Duodenal mucosa (tissue), 2 donors: ENCODE measurements at regions not wholly inside any gene's neighbourhood (a gene's known extent, or its start where the extent isn't known, plus 50 kb on each side); places are given as distances from the start of the nearest gene placed in this dataset.

ENCODE experiments used
- H3K27ac ChIP-seq: one replicate; pipeline ENCODE4 v1.7.0; 2013; ENCODE audit warnings: low read depth, low read length
- H3K27me3 ChIP-seq, 2 donors: one replicate each; pipeline ENCODE4 v1.7.0; 2013; ENCODE audit warnings: low read length in 2 of 2, control low read depth in 1 of 2; ENCODE audit not compliant: insufficient read depth in 2 of 2, control insufficient read depth in 1 of 2
- H3K36me3 ChIP-seq, 2 donors: one replicate each; pipeline ENCODE4 v1.7.0; 2013; ENCODE audit warnings: low read length in 2 of 2, control low read depth in 1 of 2; ENCODE audit not compliant: insufficient read depth in 2 of 2, control insufficient read depth in 1 of 2
- H3K4me1 ChIP-seq, 2 donors: one replicate each; pipeline ENCODE4 v1.7.0; 2013; ENCODE audit warnings: low read length in 2 of 2, control low read depth in 1 of 2; ENCODE audit not compliant: insufficient read depth in 2 of 2, control insufficient read depth in 1 of 2
- H3K4me3 ChIP-seq, 2 donors: one replicate each; pipeline ENCODE4 v1.7.0; 2013; ENCODE audit warnings: low read length in 2 of 2, low read depth in 1 of 2
- H3K9ac ChIP-seq, 2 donors: one replicate each; pipeline ENCODE4 v1.7.0; 2013; ENCODE audit warnings: low read length in 2 of 2, low read depth in 1 of 2
- H3K9me3 ChIP-seq, 2 donors: one replicate each; pipeline ENCODE4 v1.7.0; 2013; ENCODE audit warnings: low read length in 2 of 2, control low read depth in 1 of 2; ENCODE audit not compliant: control insufficient read depth in 1 of 2

- Histone ChIP-seq H3K9ac (no peak overlapping the region), H3K27me3 (no peaks in the 10 kb centered on the region), H3K4me1 (no peaks in the 10 kb centered on the region), H3K9me3 (peaks cover 15 to 19% of the 10 kb centered on the region in 2 donors), H3K27ac (no peak overlapping the region), H3K36me3 (no peaks in the 10 kb centered on the region), H3K4me3 (no peak overlapping the region)
These were observed 378.7 kb upstream of the ADGRB3 start for GRCh38 chr6:68256391-68256790.

GRCh38 chr6:68252632-68253031, 382.4 kb upstream of the ADGRB3 start:
- Histone ChIP-seq H3K4me1 (no peaks in the 10 kb centered on the region), H3K36me3 (no peaks in the 10 kb centered on the region), H3K9ac (no peak overlapping the region), H3K27ac (no peak overlapping the region), H3K9me3 (peaks cover 6 to 19% of the 10 kb centered on the region in 2 donors), H3K4me3 (no peak overlapping the region), H3K27me3 (no peaks in the 10 kb centered on the region)

GRCh38 chr6:68247782-68248181, 387.3 kb upstream of the ADGRB3 start:
- Histone ChIP-seq H3K4me1 (no peaks in the 10 kb centered on the region), H3K9ac (no peak overlapping the region), H3K36me3 (no peaks in the 10 kb centered on the region), H3K9me3 (peaks cover 1 to 11% of the 10 kb centered on the region in 2 donors), H3K27ac (no peak overlapping the region), H3K27me3 (no peaks in the 10 kb centered on the region), H3K4me3 (no peak overlapping the region)

GRCh38 chr6:68240726-68241125, 394.4 kb upstream of the ADGRB3 start:
- H3K9ac ChIP-seq, result no peak overlapping the region
- no peak overlapping the region for H3K27ac ChIP-seq
- H3K27me3 ChIP-seq, result no peaks in the 10 kb centered on the region
- no peak overlapping the region for H3K4me3 ChIP-seq
- no peaks in the 10 kb centered on the region for H3K4me1 ChIP-seq
- H3K36me3 ChIP-seq, result no peaks in the 10 kb centered on the region
- H3K9me3 ChIP-seq, result peaks cover 0 to 5% of the 10 kb centered on the region in 2 donors

GRCh38 chr6:68239034-68239433, 396.0 kb upstream of the ADGRB3 start:
- Histone ChIP-seq H3K27me3 (no peaks in the 10 kb centered on the region), H3K27ac (no peak overlapping the region), H3K4me3 (no peak overlapping the region), H3K9me3 (peaks cover 0 to 2% of the 10 kb centered on the region in 2 donors), H3K36me3 (no peaks in the 10 kb centered on the region), H3K4me1 (no peaks in the 10 kb centered on the region), H3K9ac (no peak overlapping the region)

- no peak overlapping the region for H3K27ac ChIP-seq
- H3K9ac ChIP-seq, result no peak overlapping the region
- peaks cover 0 to 2% of the 10 kb centered on the region in 2 donors for H3K9me3 ChIP-seq
- no peaks in the 10 kb centered on the region for H3K4me1 ChIP-seq
- no peak overlapping the region for H3K4me3 ChIP-seq
- H3K27me3 ChIP-seq, result no peaks in the 10 kb centered on the region
- H3K36me3 ChIP-seq, result no peaks in the 10 kb centered on the region
These were observed 396.9 kb upstream of the ADGRB3 start for GRCh38 chr6:68238097-68238601.

- Histone ChIP-seq H3K4me3 (no peak overlapping the region), H3K9ac (no peak overlapping the region), H3K27me3 (no peaks in the 10 kb centered on the region), H3K9me3 (peaks cover 0 to 2% of the 10 kb centered on the region in 2 donors), H3K36me3 (no peaks in the 10 kb centered on the region), H3K27ac (no peak overlapping the region), H3K4me1 (no peaks in the 10 kb centered on the region)
These were observed 397.9 kb upstream of the ADGRB3 start for GRCh38 chr6:68237205-68237604.

GRCh38 chr6:68235326-68235784, 399.7 kb upstream of the ADGRB3 start:
- Histone ChIP-seq H3K9ac (no peak overlapping the region), H3K9me3 (peaks cover 0 to 2% of the 10 kb centered on the region in 2 donors), H3K4me3 (no peak overlapping the region), H3K27ac (no peak overlapping the region), H3K36me3 (no peaks in the 10 kb centered on the region), H3K27me3 (no peaks in the 10 kb centered on the region), H3K4me1 (no peaks in the 10 kb centered on the region)

GRCh38 chr6:68233623-68234022, 401.5 kb upstream of the ADGRB3 start:
- no peak overlapping the region for H3K27ac ChIP-seq
- H3K9me3 ChIP-seq, result peaks cover 0 to 2% of the 10 kb centered on the region in 2 donors

GRCh38 chr6:68229566-68229965, 405.5 kb upstream of the ADGRB3 start:
- Histone ChIP-seq H3K27me3 (no peaks in the 10 kb centered on the region), H3K9me3 (no peaks in the 10 kb centered on the region), H3K9ac (no peak overlapping the region)

More at GRCh38 chr6:68233623-68234022, 401.5 kb upstream of the ADGRB3 start:
- no peaks in the 10 kb centered on the region for H3K27me3 ChIP-seq
- H3K9ac ChIP-seq, result no peak overlapping the region
- no peaks in the 10 kb centered on the region for H3K36me3 ChIP-seq
- no peaks in the 10 kb centered on the region for H3K4me1 ChIP-seq
- H3K4me3 ChIP-seq, result no peak overlapping the region

GRCh38 chr6:68226460-68226859, 408.6 kb upstream of the ADGRB3 start:
- no peak overlapping the region for H3K9ac ChIP-seq
- no peaks in the 10 kb centered on the region for H3K4me1 ChIP-seq
- no peaks in the 10 kb centered on the region for H3K9me3 ChIP-seq
- no peaks in the 10 kb centered on the region for H3K36me3 ChIP-seq
- H3K27me3 ChIP-seq, result no peaks in the 10 kb centered on the region
- H3K27ac ChIP-seq, result no peak overlapping the region
- H3K4me3 ChIP-seq, result no peak overlapping the region

More at GRCh38 chr6:68229566-68229965, 405.5 kb upstream of the ADGRB3 start:
- H3K36me3 ChIP-seq, result no peaks in the 10 kb centered on the region
- no peak overlapping the region for H3K27ac ChIP-seq
- no peaks in the 10 kb centered on the region for H3K4me1 ChIP-seq
- H3K4me3 ChIP-seq, result no peak overlapping the region
